H1 (cell line): ENCODE measurements at regions not wholly inside any gene's neighbourhood (a gene's known extent, or its start where the extent isn't known, plus 50 kb on each side); places are given as distances from the start of the nearest gene placed in this dataset.

Experiments used
- ASH2L ChIP-seq: fragments of 200-600, 300-600 bp; sonication (generic); IDR thresholded peaks from one replicate; pipeline ENCODE4 v1.7.1; 2017; ENCODE audit warnings: low read length
- CBX5 ChIP-seq: fragments of 300-800, 300-1000 bp; sonication (generic); IDR thresholded peaks from 2 replicates; pipeline ENCODE4 v1.7.1; 2016; ENCODE audit warnings: antibody characterized with exemption, low read length, low read depth
- CEBPB ChIP-seq: IDR thresholded peaks from 2 replicates; pipeline ENCODE4 v1.6.1; 2012; ENCODE audit warnings: low read depth, low read length
- CHD1 ChIP-seq: IDR thresholded peaks from 2 replicates; pipeline ENCODE4 v1.6.1; 2012; ENCODE audit warnings: low read depth, low read length, improper control_type of control experiment
- CREB1 ChIP-seq: IDR thresholded peaks from 2 replicates; pipeline ENCODE4 v1.6.1; 2012; ENCODE audit warnings: inconsistent platforms
- CTCF ChIP-seq, 3 experiments: IDR thresholded peaks; 1 replicate in 2 of 3; 2 replicates in 1 of 3; pipeline versions ENCODE4 v1.5.1 to v1.6.1; 2011; ENCODE audit warnings: low read length in 3 of 3, mild to moderate bottlenecking in 3 of 3, inconsistent platforms in 2 of 3, low read depth in 1 of 3, moderate library complexity in 1 of 3; ENCODE audit not compliant: insufficient read depth in 1 of 3; ENCODE audit errors: control extremely low read depth in 1 of 3
- EZH2 ChIP-seq: fragments of 200-600 bp; sonication (generic); IDR thresholded peaks from 2 replicates; pipeline ENCODE4 v1.7.1; 2012; ENCODE audit warnings: low read depth, mild to moderate bottlenecking, moderate library complexity, low read length, inconsistent platforms; ENCODE audit not compliant: severe bottlenecking
- POLR2A ChIP-seq, 2 experiments: IDR thresholded peaks; 1 replicate in 1 of 2; 2 replicates in 1 of 2; pipeline ENCODE4 v1.6.1; 2011; ENCODE audit warnings: low read depth in 2 of 2, low read length in 2 of 2, mild to moderate bottlenecking in 2 of 2; ENCODE audit errors: control extremely low read depth in 1 of 2
- POLR2AphosphoS5 ChIP-seq: IDR thresholded peaks from 2 replicates; pipeline ENCODE4 v1.6.1; 2011; ENCODE audit warnings: low read depth, low read length
- SP1 ChIP-seq: IDR thresholded peaks from 2 replicates; pipeline ENCODE4 v1.6.1; 2011; ENCODE audit warnings: low read depth, low read length
- TAF1 ChIP-seq: IDR thresholded peaks from 2 replicates; pipeline ENCODE4 v1.6.1; 2011; ENCODE audit warnings: mild to moderate bottlenecking, low read depth, low read length
- TBP ChIP-seq: IDR thresholded peaks from 2 replicates; pipeline ENCODE4 v1.6.1; 2011; ENCODE audit warnings: low read depth, low read length, improper control_type of control experiment
- TCF12 ChIP-seq: IDR thresholded peaks from 2 replicates; pipeline ENCODE4 v1.6.1; 2011; ENCODE audit warnings: low read depth, mild to moderate bottlenecking, low read length

DNA sequence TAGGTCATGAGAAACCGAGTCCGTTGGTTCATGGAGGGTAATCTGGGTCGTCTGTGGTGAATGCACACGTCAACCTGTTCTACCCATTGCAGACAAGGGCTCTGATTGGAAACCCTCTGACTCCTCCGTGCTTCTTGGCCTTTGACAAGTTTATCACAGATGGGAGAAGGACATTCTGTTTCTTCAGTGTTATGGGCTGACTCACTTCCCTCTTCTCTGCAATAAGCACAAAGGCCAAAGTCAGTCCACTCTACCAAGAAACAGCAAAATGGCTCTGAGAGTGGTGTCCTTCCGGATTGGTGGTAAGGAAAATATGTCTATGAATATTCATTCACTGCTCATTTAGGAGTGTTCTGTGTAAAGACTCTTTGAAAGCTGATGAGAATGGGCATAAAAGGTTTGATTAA lies 89.3 kb downstream of the FEM1C start:
- TF ChIP-seq ASH2L (no peak), CBX5 (no peak), CREB1 (no peak), EZH2 (no peak), POLR2A (IDR thresholded peaks at IDR 0.05; ENCODE audit: control extremely low read depth in 1 of 2, low read depth in 2 of 2, low read length in 2 of 2) (no peak), CTCF (IDR thresholded peaks at IDR 0.05; ENCODE audit: control extremely low read depth in 1 of 3, insufficient read depth in 1 of 3, low read depth in 1 of 3, low read length in 3 of 3) (no peak), TBP (no peak), POLR2AphosphoS5 (no peak), TAF1 (no peak), CHD1 (no peak), CEBPB (no peak), TCF12 (no peak), SP1 (no peak)
